Mesenchymal stem cell (in vitro differentiated cells and primary cell): ENCODE measurements at regions not wholly inside any gene's neighbourhood (a gene's known extent, or its start where the extent isn't known, plus 50 kb on each side); places are given as distances from the start of the nearest gene placed in this dataset.
"Not testable (repeated sequence)": the region's sequence is repeated elsewhere in the genome, so short reads cannot be mapped to it uniquely, and the experiment has no call there.

Experiments
- DNase-seq: peaks from one replicate; pipeline ENCODE4 v3.0.0-alpha.2; 2013
- H2AFZ ChIP-seq: one replicate; pipeline ENCODE4 v1.6.1; 2013; ENCODE audit warnings: low read depth, mild to moderate bottlenecking, control low read depth, inconsistent platforms, low read length, moderate library complexity
- H2AK5ac ChIP-seq: 2 replicates; pipeline ENCODE4 v1.6.1; 2013; ENCODE audit warnings: low read length, moderate library complexity, mild to moderate bottlenecking, inconsistent platforms; ENCODE audit not compliant: severe bottlenecking
- H2BK120ac ChIP-seq: one replicate; pipeline ENCODE4 v1.6.1; 2013; ENCODE audit warnings: low read depth, mild to moderate bottlenecking, inconsistent platforms, low read length, moderate library complexity
- H2BK12ac ChIP-seq, 2 experiments: one replicate each; pipeline ENCODE4 v1.6.1; 2013; ENCODE audit warnings: inconsistent platforms in 2 of 2, low read length in 2 of 2, mild to moderate bottlenecking in 2 of 2, moderate library complexity in 2 of 2, control low read depth in 1 of 2
- H2BK15ac ChIP-seq: one replicate; pipeline ENCODE4 v1.6.1; 2013; ENCODE audit warnings: mild to moderate bottlenecking, low read depth, inconsistent platforms; ENCODE audit not compliant: poor library complexity, severe bottlenecking
- H2BK5ac ChIP-seq: 2 replicates; pipeline ENCODE4 v1.6.1; 2013; ENCODE audit warnings: low read depth, mild to moderate bottlenecking, low read length, control low read depth, inconsistent platforms; ENCODE audit not compliant: poor library complexity, severe bottlenecking
- H3K14ac ChIP-seq, 2 experiments: one replicate each; pipeline ENCODE4 v1.6.1; 2013; ENCODE audit warnings: inconsistent platforms in 2 of 2, low read length in 2 of 2, control low read depth in 1 of 2, mild to moderate bottlenecking in 1 of 2, moderate library complexity in 1 of 2
- H3K18ac ChIP-seq, 2 experiments: one replicate each; pipeline ENCODE4 v1.6.1; 2013; ENCODE audit warnings: inconsistent platforms in 2 of 2, low read length in 2 of 2, control low read depth in 1 of 2, low read depth in 1 of 2, mild to moderate bottlenecking in 1 of 2
- H3K23ac ChIP-seq, 2 experiments: one replicate each; pipeline ENCODE4 v1.6.1; 2013; ENCODE audit warnings: inconsistent platforms in 2 of 2, low read length in 2 of 2, mild to moderate bottlenecking in 2 of 2, moderate library complexity in 2 of 2, control low read depth in 1 of 2
- H3K27ac ChIP-seq: 2 replicates; pipeline ENCODE4 v1.5.1; 2013; ENCODE audit warnings: mild to moderate bottlenecking, moderate library complexity, low read length, control low read depth, inconsistent platforms; ENCODE audit not compliant: poor library complexity, severe bottlenecking
- H3K27me3 ChIP-seq, 2 experiments: 2 replicates each; pipeline versions ENCODE4 v1.6.1 to v1.7.0; 2013; ENCODE audit warnings: low read length in 2 of 2, mild to moderate bottlenecking in 2 of 2, moderate library complexity in 2 of 2, control low read depth in 1 of 2, inconsistent platforms in 1 of 2; ENCODE audit not compliant: control insufficient read depth in 1 of 2, insufficient read depth in 1 of 2
- H3K36me3 ChIP-seq, 2 experiments: 2 replicates each; pipeline versions ENCODE4 v1.6.1 to v1.7.0; 2013; ENCODE audit warnings: low read length in 2 of 2, control low read depth in 1 of 2, inconsistent platforms in 1 of 2, low read depth in 1 of 2, mild to moderate bottlenecking in 1 of 2; ENCODE audit not compliant: insufficient read depth in 2 of 2, control insufficient read depth in 1 of 2
- H3K4ac ChIP-seq, 2 experiments: one replicate each; pipeline ENCODE4 v1.6.1; 2013; ENCODE audit warnings: inconsistent platforms in 2 of 2, low read length in 2 of 2, mild to moderate bottlenecking in 2 of 2, moderate library complexity in 2 of 2, control low read depth in 1 of 2, low read depth in 1 of 2
- H3K4me1 ChIP-seq: 2 replicates; pipeline ENCODE4 v1.6.1; 2013; ENCODE audit warnings: low read depth, low read length, control low read depth; ENCODE audit not compliant: control insufficient read depth, insufficient read depth
- H3K4me2 ChIP-seq: 2 replicates; pipeline ENCODE4 v1.6.1; 2013; ENCODE audit warnings: low read length, mild to moderate bottlenecking, inconsistent platforms; ENCODE audit not compliant: poor library complexity, severe bottlenecking
- H3K4me3 ChIP-seq, 2 experiments: 2 replicates each; pipeline versions ENCODE4 v1.5.1 to v1.7.0; 2013; ENCODE audit warnings: low read length in 2 of 2, mild to moderate bottlenecking in 2 of 2, control low read depth in 1 of 2, low read depth in 1 of 2; ENCODE audit not compliant: insufficient read depth in 1 of 2
- H3K79me1 ChIP-seq: replicated peaks from 2 replicates; pipeline ENCODE4 v1.6.1; 2013; ENCODE audit warnings: mild to moderate bottlenecking, control low read depth, low read length, inconsistent platforms; ENCODE audit not compliant: poor library complexity, severe bottlenecking
- H3K9ac ChIP-seq: 2 replicates; pipeline ENCODE4 v1.7.0; 2013; ENCODE audit warnings: mild to moderate bottlenecking, low read length, moderate library complexity
- H3K9me3 ChIP-seq: 2 replicates; pipeline ENCODE4 v1.7.0; 2013; ENCODE audit warnings: mild to moderate bottlenecking, low read length; ENCODE audit not compliant: control insufficient read depth
- H4K8ac ChIP-seq: one replicate; pipeline ENCODE4 v1.6.1; 2013; ENCODE audit warnings: inconsistent platforms, mild to moderate bottlenecking, low read length, moderate library complexity
- H4K91ac ChIP-seq: one replicate; pipeline ENCODE4 v1.6.1; 2013; ENCODE audit warnings: mild to moderate bottlenecking, low read length, inconsistent platforms
- WGBS: methylation state at CpG from one replicate; pipeline ENCODE4 v1.1.7; 2013; ENCODE audit warnings: mixed read lengths; 5-methylcytosine and 5-hydroxymethylcytosine counted together

DNA sequence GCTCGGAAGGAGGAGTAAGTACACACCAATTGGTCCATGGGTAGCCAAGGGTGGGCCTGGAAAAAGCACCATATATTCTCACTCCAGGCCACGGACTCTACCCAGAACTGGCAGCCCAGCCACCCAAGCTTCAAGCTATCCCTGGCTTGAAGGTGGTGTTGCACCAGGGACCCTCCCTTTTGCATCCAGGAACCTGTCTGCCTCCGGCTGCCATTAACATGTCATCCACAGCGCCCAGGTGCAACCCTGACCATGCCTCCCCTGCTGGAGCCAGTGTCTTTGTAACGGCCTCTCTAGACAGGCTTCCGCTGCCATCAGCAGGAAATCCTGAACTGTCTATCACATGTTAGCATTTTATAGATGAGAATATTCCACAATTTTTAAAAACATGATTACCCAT, 2158.5 kb upstream of the RAG2 start:
- Histone ChIP-seq H3K23ac (no peak overlapping the region), H3K27ac (no peak overlapping the region), H3K4me2 (no peak overlapping the region), H3K14ac (no peak overlapping the region), H3K18ac (no peak overlapping the region), H2BK12ac (no peak overlapping the region), H3K9ac (no peak overlapping the region), H2AK5ac (no peak overlapping the region), H2AFZ (no peak overlapping the region), H3K36me3 (no peaks in the 10 kb centered on the region), H3K4me1 (peaks cover 1% of the 10 kb centered on the region), H3K4me3 (no peak overlapping the region), H2BK15ac (no peak overlapping the region), H3K79me1 (no peaks in the 10 kb centered on the region), H4K8ac (no peak overlapping the region), H2BK5ac (no peak overlapping the region), H3K9me3 (peaks cover 19% of the 10 kb centered on the region), H3K27me3 (no peaks in the 10 kb centered on the region), H4K91ac (no peak overlapping the region), H2BK120ac (no peak overlapping the region), H3K4ac (no peak overlapping the region)
- DNase-seq: no peak
- 94% methylated on average over 6 of the region's 6 CpGs for WGBS

DNA sequence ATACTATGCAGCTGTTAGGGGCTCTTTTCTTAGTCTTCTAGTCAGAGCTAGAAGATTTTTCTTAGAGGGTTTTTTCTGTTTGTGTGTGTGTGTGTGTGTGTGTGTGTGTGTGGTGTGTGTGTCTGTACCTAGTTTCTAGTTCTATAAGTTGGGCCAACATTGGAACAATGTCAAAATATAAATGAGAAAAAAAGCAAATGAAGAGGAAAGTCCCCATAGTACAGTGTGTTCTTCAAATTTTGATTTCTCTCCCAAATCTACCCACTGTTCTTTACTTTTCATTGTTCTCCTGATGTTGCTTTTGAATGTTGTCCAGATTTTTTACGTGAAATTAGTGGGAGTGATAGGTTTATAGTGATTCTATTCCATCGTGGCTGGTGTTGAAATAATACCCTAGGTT, 2153.4 kb upstream of the RAG2 start:
- no peaks in the 10 kb centered on the region for H3K79me1 ChIP-seq
- H2AFZ ChIP-seq: no peak overlapping the region
- peaks cover 21% of the 10 kb centered on the region for H3K9me3 ChIP-seq
- no peak overlapping the region for H3K14ac ChIP-seq
- no peak overlapping the region for H2BK120ac ChIP-seq
- H3K27ac ChIP-seq: no peak overlapping the region
- no peak overlapping the region for H2AK5ac ChIP-seq
- H3K9ac ChIP-seq: no peak overlapping the region
- no peak overlapping the region for H3K18ac ChIP-seq
- H3K4ac ChIP-seq: no peak overlapping the region
- no peak overlapping the region for H4K8ac ChIP-seq
- no peak overlapping the region for H3K4me3 ChIP-seq
- no peak overlapping the region for H2BK15ac ChIP-seq
- no peaks in the 10 kb centered on the region for H3K27me3 ChIP-seq
- H3K23ac ChIP-seq: no peak overlapping the region
- H3K4me1 ChIP-seq: no peaks in the 10 kb centered on the region
- no peak overlapping the region for H2BK12ac ChIP-seq
- H3K36me3 ChIP-seq: no peaks in the 10 kb centered on the region
- no peak for DNase-seq
- H2BK5ac ChIP-seq: no peak overlapping the region
- H3K4me2 ChIP-seq: no peak overlapping the region
- no peak overlapping the region for H4K91ac ChIP-seq
- whole genome bisulfite sequencing: no CpG with 5 or more reads among the region's 2 CpGs

DNA sequence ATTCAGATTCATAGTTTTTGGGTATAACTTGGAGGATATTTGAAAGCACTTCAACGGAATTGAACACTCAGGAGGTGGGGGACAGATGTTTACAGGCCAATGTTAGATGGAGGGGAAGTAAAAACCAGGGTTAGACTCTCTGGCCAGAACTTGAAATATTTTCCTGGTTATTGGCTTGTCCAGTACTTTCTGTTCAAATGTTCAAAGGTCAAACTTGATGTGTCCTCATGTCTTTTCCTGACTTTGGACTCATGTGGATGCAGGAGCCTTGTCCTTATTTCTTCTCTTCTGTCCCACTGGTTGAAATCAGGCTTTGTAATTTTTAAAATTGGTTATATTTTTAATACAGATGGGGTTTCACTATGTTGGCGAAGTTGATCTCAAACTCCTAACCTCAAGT, 2148.5 kb upstream of the RAG2 start:
- not testable (repeated sequence) for H4K8ac ChIP-seq, H3K79me1 ChIP-seq, H2AFZ ChIP-seq, H3K9ac ChIP-seq, H3K4me1 ChIP-seq, H3K4me2 ChIP-seq, DNase-seq, H3K4me3 ChIP-seq, H3K4ac ChIP-seq, H4K91ac ChIP-seq, H2BK5ac ChIP-seq, H3K23ac ChIP-seq, H2AK5ac ChIP-seq, H2BK12ac ChIP-seq, H2BK15ac ChIP-seq, H2BK120ac ChIP-seq, H3K27me3 ChIP-seq, H3K27ac ChIP-seq, H3K36me3 ChIP-seq, H3K18ac ChIP-seq, H3K14ac ChIP-seq
- 90% methylated on average over 2 of the region's 2 CpGs for WGBS
- peaks cover 11% of the 10 kb centered on the region for H3K9me3 ChIP-seq

DNA sequence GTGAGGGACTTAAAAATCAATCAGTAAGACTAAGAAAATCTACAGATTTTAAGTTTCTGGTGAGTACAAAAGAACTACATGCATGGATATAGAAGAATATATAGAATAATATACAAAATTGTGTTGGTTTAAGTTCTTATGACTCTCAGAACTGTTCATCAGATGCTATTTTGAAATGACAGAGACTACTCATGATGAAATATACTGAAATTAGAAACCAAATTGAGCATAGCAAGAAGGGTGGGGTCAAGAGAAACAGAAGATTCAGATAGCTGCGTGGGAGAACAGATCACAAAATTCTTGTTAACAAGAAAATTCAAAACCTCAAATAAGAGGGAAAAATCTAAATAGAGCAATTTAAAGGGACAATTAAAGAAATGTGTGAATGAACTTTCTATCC, 2125.3 kb upstream of the RAG2 start:
- WGBS: no CpG with 5 or more reads among the region's 1 CpG
- H3K18ac ChIP-seq: no peak overlapping the region
- DNase-seq: no peak

More for the DNA sequence above, 2125.3 kb upstream of the RAG2 start:
- H2AFZ ChIP-seq: no peak overlapping the region
- H3K36me3 ChIP-seq: no peaks in the 10 kb centered on the region
- H3K4ac ChIP-seq: no peak overlapping the region
- no peak overlapping the region for H3K23ac ChIP-seq
- H3K14ac ChIP-seq: no peak overlapping the region
- H3K79me1 ChIP-seq: no peaks in the 10 kb centered on the region
- H4K8ac ChIP-seq: no peak overlapping the region
- H3K9ac ChIP-seq: no peak overlapping the region
- H4K91ac ChIP-seq: no peak overlapping the region
- no peaks in the 10 kb centered on the region for H3K4me1 ChIP-seq
- H3K4me3 ChIP-seq: no peak overlapping the region
- no peak overlapping the region for H2BK12ac ChIP-seq
- H2BK15ac ChIP-seq: no peak overlapping the region
- no peak overlapping the region for H3K27ac ChIP-seq
- H3K4me2 ChIP-seq: no peak overlapping the region
- no peak overlapping the region for H2BK120ac ChIP-seq
- H2BK5ac ChIP-seq: no peak overlapping the region
- no peak overlapping the region for H2AK5ac ChIP-seq
- peaks cover 2% of the 10 kb centered on the region for H3K9me3 ChIP-seq
- H3K27me3 ChIP-seq: no peaks in the 10 kb centered on the region
